CD14-positive monocyte (primary cell): ENCODE measurements at regions not wholly inside any gene's neighbourhood (a gene's known extent, or its start where the extent isn't known, plus 50 kb on each side); places are given as distances from the start of the nearest gene placed in this dataset.

Experiments used
- DNase-seq, 3 donors: peaks; one replicate each; pipeline ENCODE4 v3.0.0-alpha.2; 2011 to 2022
- H2AFZ ChIP-seq: 2 replicates; pipeline ENCODE4 v1.6.0; 2012; ENCODE audit warnings: mild to moderate bottlenecking, low read depth, low read length, inconsistent platforms; ENCODE audit not compliant: insufficient read depth, poor library complexity, severe bottlenecking
- H3K27ac ChIP-seq, 2 donors: 1 replicate in 1 of 2; 2 replicates in 1 of 2; pipeline ENCODE4 v1.5.1; 2012 to 2013; ENCODE audit warnings: low read length in 2 of 2, control low read depth in 1 of 2, inconsistent platforms in 1 of 2, low read depth in 1 of 2, mild to moderate bottlenecking in 1 of 2
- H3K27me3 ChIP-seq, 2 donors: one replicate each; pipeline versions ENCODE4 v1.6.0 to v1.6.1; 2011 to 2013; ENCODE audit warnings: low read length in 2 of 2; ENCODE audit not compliant: control insufficient read depth in 2 of 2, insufficient read depth in 2 of 2
- H3K36me3 ChIP-seq, 2 donors: replicated peaks in 1 of 2; 1 replicate in 1 of 2; 2 replicates in 1 of 2; pipeline versions ENCODE4 v1.5.1 to v1.6.1; 2012 to 2013; ENCODE audit warnings: low read length in 2 of 2, control low read depth in 1 of 2, inconsistent platforms in 1 of 2, mild to moderate bottlenecking in 1 of 2; ENCODE audit not compliant: insufficient read depth in 2 of 2, control insufficient read depth in 1 of 2
- H3K4me1 ChIP-seq, 2 donors: 1 replicate in 1 of 2; 2 replicates in 1 of 2; pipeline versions ENCODE4 v1.5.1 to v1.6.1; 2012 to 2013; ENCODE audit warnings: low read length in 2 of 2, control low read depth in 1 of 2, inconsistent platforms in 1 of 2, mild to moderate bottlenecking in 1 of 2, moderate library complexity in 1 of 2; ENCODE audit not compliant: insufficient read depth in 2 of 2, control insufficient read depth in 1 of 2
- H3K4me2 ChIP-seq: replicated peaks from 2 replicates; pipeline ENCODE3; 2012; ENCODE audit warnings: low read length, moderate library complexity, mild to moderate bottlenecking; ENCODE audit not compliant: poor library complexity, severe bottlenecking; ENCODE audit errors: extremely low read depth
- H3K4me3 ChIP-seq, 3 experiments: fragments of 200-600 bp in 1 of 3; sonication (generic) in 1 of 3; replicated peaks in 1 of 3; 1 replicate in 2 of 3; 2 replicates in 1 of 3; pipeline ENCODE4 v1.5.1; 2011 to 2013; ENCODE audit warnings: low read length in 3 of 3, mild to moderate bottlenecking in 3 of 3, control low read depth in 2 of 3, low read depth in 2 of 3, inconsistent platforms in 1 of 3, moderate library complexity in 1 of 3
- H3K79me2 ChIP-seq: 2 replicates; pipeline ENCODE4 v1.6.0; 2012; ENCODE audit warnings: mild to moderate bottlenecking, control low read depth, inconsistent platforms, low read length, moderate library complexity; ENCODE audit not compliant: insufficient read depth
- H3K9ac ChIP-seq: 2 replicates; pipeline ENCODE4 v1.6.0; 2017; ENCODE audit warnings: low read length, mild to moderate bottlenecking; ENCODE audit not compliant: insufficient read depth, poor library complexity, severe bottlenecking
- H3K9me3 ChIP-seq, 2 donors: replicated peaks in 1 of 2; 1 replicate in 1 of 2; 2 replicates in 1 of 2; pipeline versions ENCODE4 v1.5.1 to v1.6.1; 2012 to 2013; ENCODE audit warnings: low read length in 2 of 2, control low read depth in 1 of 2; ENCODE audit not compliant: control insufficient read depth in 1 of 2, insufficient read depth in 1 of 2
- H4K20me1 ChIP-seq: 2 replicates; pipeline ENCODE4 v1.6.0; 2012; ENCODE audit warnings: mild to moderate bottlenecking, low read length, control low read depth, moderate library complexity; ENCODE audit not compliant: insufficient read depth
- H3K27ac Mint-ChIP-seq, 7 donors: one replicate each; pipeline ENCODE4 v1.8.0; 2020; ENCODE audit warnings: mild to moderate bottlenecking in 7 of 7, mixed read lengths in 7 of 7, moderate library complexity in 6 of 7, inconsistent platforms in 2 of 7
- H3K27me3 Mint-ChIP-seq, 3 donors: one replicate each; pipeline ENCODE4 v1.8.0; 2021 to 2022; ENCODE audit warnings: low read depth in 3 of 3, mild to moderate bottlenecking in 3 of 3, mixed read lengths in 3 of 3, moderate library complexity in 3 of 3, inconsistent platforms in 1 of 3
- H3K36me3 Mint-ChIP-seq, 2 donors: one replicate each; pipeline ENCODE4 v1.8.0; 2020; ENCODE audit warnings: mixed read lengths in 2 of 2, inconsistent platforms in 1 of 2, mild to moderate bottlenecking in 1 of 2
- H3K4me1 Mint-ChIP-seq: one replicate; pipeline ENCODE4 v1.8.0; 2020; ENCODE audit warnings: mild to moderate bottlenecking, mixed read lengths
- H3K4me3 Mint-ChIP-seq, 2 donors: one replicate each; pipeline ENCODE4 v1.8.0; 2020; ENCODE audit warnings: mild to moderate bottlenecking in 2 of 2, mixed read lengths in 2 of 2, moderate library complexity in 1 of 2
- H3K9me3 Mint-ChIP-seq, 7 donors: one replicate each; pipeline ENCODE4 v1.8.0; 2020 to 2022; ENCODE audit warnings: mixed read lengths in 7 of 7, mild to moderate bottlenecking in 6 of 7, moderate library complexity in 6 of 7, inconsistent platforms in 2 of 7
- CTCF ChIP-seq: fragments of 200-600 bp; IDR thresholded peaks from one replicate; pipeline ENCODE4 v1.8.0; 2022; ENCODE audit warnings: antibody characterized with exemption, mild to moderate bottlenecking
- WGBS: methylation state at CpG from one replicate; pipeline ENCODE4 v1.1.5; 2013; ENCODE audit warnings: missing lambda C conversion rate; ENCODE audit not compliant: insufficient coverage; 5-methylcytosine and 5-hydroxymethylcytosine counted together
- intact Hi-C, 2 donors: fragments of 100-400 bp; cut with micrococcal nuclease; formaldehyde crosslinking; loops; one replicate each; pipeline versions ENCODE4 v1.15.0 to v1.15.1; 2023

- Mint-ChIP-seq H3K4me3 (no peak overlapping the region), H3K36me3 (no peaks in the 10 kb centered on the region), H3K9me3 (peaks cover 0 to 7% (median 2%) of the 10 kb centered on the region in 7 donors), H3K27me3 (no peaks in the 10 kb centered on the region), H3K27ac (no peak overlapping the region), H3K4me1 (no peaks in the 10 kb centered on the region)
- peaks cover 0 to 9% of the 10 kb centered on the region in 2 donors for H3K9me3 ChIP-seq
- H3K27ac ChIP-seq: no peak overlapping the region
- H3K27me3 ChIP-seq: no peaks in the 10 kb centered on the region
- no peaks in the 10 kb centered on the region for H4K20me1 ChIP-seq
- no peaks in the 10 kb centered on the region for H3K4me1 ChIP-seq
- no peak overlapping the region for H3K9ac ChIP-seq
- intact Hi-C loops: no loop called here
- no peak for DNase-seq
- H3K36me3 ChIP-seq: no peaks in the 10 kb centered on the region
- TF ChIP-seq CTCF: no peak
- H2AFZ ChIP-seq: no peak overlapping the region
- no peak overlapping the region for H3K4me3 ChIP-seq
- H3K79me2 ChIP-seq: no peaks in the 10 kb centered on the region
- H3K4me2 ChIP-seq: no peak overlapping the region
- no CpG with 5 or more reads among the region's 1 CpG for WGBS
These were observed 976.7 kb upstream of the MANEA start for GRCh38 chr6:94600636-94601035.

- H3K4me3 ChIP-seq: no peak overlapping the region
- Mint-ChIP-seq H3K27ac (no peak overlapping the region), H3K27me3 (no peaks in the 10 kb centered on the region), H3K4me3 (no peak overlapping the region), H3K36me3 (no peaks in the 10 kb centered on the region), H3K9me3 (peaks cover 0 to 3% (median 0%) of the 10 kb centered on the region in 7 donors), H3K4me1 (no peaks in the 10 kb centered on the region)
- no peaks in the 10 kb centered on the region for H4K20me1 ChIP-seq
- no peaks in the 10 kb centered on the region for H3K27me3 ChIP-seq
- no peaks in the 10 kb centered on the region for H3K9me3 ChIP-seq
- H3K4me2 ChIP-seq: no peak overlapping the region
- no peaks in the 10 kb centered on the region for H3K4me1 ChIP-seq
- no peaks in the 10 kb centered on the region for H3K79me2 ChIP-seq
- H3K36me3 ChIP-seq: no peaks in the 10 kb centered on the region
- no peak for TF ChIP-seq CTCF
- no peak for DNase-seq
- H3K9ac ChIP-seq: no peak overlapping the region
- H2AFZ ChIP-seq: no peak overlapping the region
- intact Hi-C loops: no loop called here
- WGBS: no CpG with 5 or more reads among the region's 2 CpGs
- no peak overlapping the region for H3K27ac ChIP-seq
These were observed 979.8 kb upstream of the MANEA start for GRCh38 chr6:94597487-94597886.
